ENCODE measurements at regions not wholly inside any gene's neighbourhood (a gene's known extent, or its start where the extent isn't known, plus 50 kb on each side); places are given as distances from the start of the nearest gene placed in this dataset.

DNA sequence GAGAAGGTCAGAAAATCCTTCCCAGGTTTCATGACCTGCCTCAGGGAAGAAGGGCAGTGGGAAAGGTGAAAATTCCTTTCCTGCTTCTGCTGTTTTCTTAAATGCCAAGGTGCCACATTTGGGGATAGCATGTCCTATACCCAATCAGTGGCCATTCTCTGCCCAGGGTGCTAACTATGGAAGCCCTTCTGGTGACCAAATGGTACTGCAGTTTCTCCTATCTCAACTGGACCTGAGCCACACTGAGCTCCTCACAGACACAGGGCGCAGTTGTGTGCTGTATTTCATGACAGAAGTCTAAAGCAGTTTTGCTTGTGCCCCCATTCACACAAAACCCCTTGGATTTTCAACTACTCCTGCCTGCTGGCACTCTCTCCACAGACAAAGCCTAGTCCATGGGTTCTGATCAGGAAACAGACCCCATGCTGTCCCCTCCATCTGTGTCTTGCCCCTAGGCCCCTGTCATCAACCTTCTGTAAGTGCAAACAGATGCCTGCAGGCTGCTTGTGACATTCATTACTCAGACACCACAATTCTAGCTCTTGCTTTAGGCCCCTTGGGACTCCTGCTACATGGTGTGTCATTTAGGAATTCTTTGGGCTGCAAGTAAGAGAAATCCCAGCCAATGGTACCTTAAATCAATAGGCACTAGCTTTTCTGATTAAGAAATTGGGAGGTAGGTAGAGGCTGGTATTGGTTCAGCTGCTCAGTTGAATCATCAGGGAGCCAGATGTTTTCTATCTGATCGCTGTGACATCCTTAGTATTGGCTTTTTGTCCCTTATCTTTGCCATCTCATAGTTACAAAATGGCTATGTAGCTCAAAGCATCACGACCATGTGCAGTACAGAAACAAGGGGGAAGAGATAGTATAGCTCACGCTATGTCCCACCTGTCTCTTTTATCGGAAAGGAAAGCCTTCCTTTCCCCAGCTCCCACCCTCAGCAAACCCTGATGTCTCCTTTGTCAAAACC lies 147.8 kb downstream of the CD83 start:
- H3K4ac ChIP-seq (ENCODE audit: low read length): no peak overlapping the region
- H3K18ac ChIP-seq (ENCODE audit: low read length): no peak overlapping the region
- no CpG with 5 or more reads among the region's 5 CpGs for WGBS, 2 donors (ENCODE audit: extremely low coverage in 2 of 2, insufficient read length in 2 of 2, insufficient replicate concordance in 1 of 2)
- H4K8ac ChIP-seq (ENCODE audit: low read depth, low read length): no peak overlapping the region
- H2BK120ac ChIP-seq (ENCODE audit: low read depth, low read length): no peak overlapping the region
- no peaks in the 10 kb centered on the region for H3K36me3 ChIP-seq (replicated peaks in 1 of 2; ENCODE audit: control insufficient read depth in 2 of 2, insufficient read depth in 2 of 2, low read length in 2 of 2)
- no peaks in the 10 kb centered on the region for H3K4me1 ChIP-seq (ENCODE audit: control insufficient read depth in 2 of 2, insufficient read depth in 1 of 2, low read depth in 1 of 2, low read length in 2 of 2)
- no peak overlapping the region for H2BK15ac ChIP-seq (ENCODE audit: low read length)
- H3K23ac ChIP-seq (ENCODE audit: low read depth, low read length, poor library complexity): no peak overlapping the region
- no peak overlapping the region for H4K91ac ChIP-seq (ENCODE audit: low read depth, low read length, poor library complexity)
- no peak overlapping the region for H3K4me2 ChIP-seq (ENCODE audit: insufficient read depth, low read length, poor library complexity, severe bottlenecking)
- no peak overlapping the region for H3K4me3 ChIP-seq (ENCODE audit: low read length in 2 of 2)
- no peaks in the 10 kb centered on the region for H3K79me1 ChIP-seq (ENCODE audit: low read depth, low read length)
- H3K27ac ChIP-seq (replicated peaks; ENCODE audit: low read length): no peak overlapping the region
- no peak overlapping the region for H2AK5ac ChIP-seq (ENCODE audit: low read depth, low read length)
- H2BK5ac ChIP-seq (ENCODE audit: low read length): no peak overlapping the region
- H3K9me3 ChIP-seq (replicated peaks in 1 of 2; ENCODE audit: control insufficient read depth in 2 of 2, insufficient read depth in 1 of 2, low read depth in 1 of 2, low read length in 2 of 2): peaks cover 5 to 10% of the 10 kb centered on the region in 2 donors
- no peak overlapping the region for H3K9ac ChIP-seq (ENCODE audit: low read depth, low read length, poor library complexity)
- no peak overlapping the region for H2BK12ac ChIP-seq (ENCODE audit: low read length)
- H3K27me3 ChIP-seq (ENCODE audit: control insufficient read depth in 3 of 3, insufficient read depth in 3 of 3, low read depth in 1 of 3, low read length in 3 of 3): no peaks in the 10 kb centered on the region
- H3K14ac ChIP-seq (ENCODE audit: low read length): no peak overlapping the region
- DNase-seq (ENCODE audit: low spot score): no peak
- no peak overlapping the region for H2AFZ ChIP-seq (ENCODE audit: low read length)

DNA sequence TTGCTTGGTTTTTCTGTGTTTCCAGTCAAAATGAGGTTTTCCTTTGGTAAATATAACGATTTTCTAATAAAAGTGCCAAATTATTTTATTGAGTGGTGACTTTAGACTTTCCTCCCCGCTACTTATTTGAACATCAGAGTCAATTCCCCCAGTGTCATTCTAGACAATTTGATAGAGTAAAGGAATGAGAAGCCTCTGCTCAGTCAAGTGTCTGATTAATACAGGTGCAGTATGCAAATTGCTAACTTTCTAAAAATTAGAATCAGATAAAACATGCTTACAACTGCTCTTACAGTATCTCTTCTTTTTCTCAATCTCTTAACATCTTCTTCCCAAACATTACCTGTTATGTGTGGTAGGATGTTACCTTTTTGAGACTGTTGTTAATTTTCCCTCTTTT lies 148.7 kb downstream of the CD83 start:
- Histone ChIP-seq H2BK120ac (ENCODE audit: low read depth, low read length) (no peak overlapping the region), H3K18ac (ENCODE audit: low read length) (no peak overlapping the region), H3K9ac (ENCODE audit: low read depth, low read length, poor library complexity) (no peak overlapping the region), H2BK12ac (ENCODE audit: low read length) (no peak overlapping the region), H3K27me3 (ENCODE audit: control insufficient read depth in 3 of 3, insufficient read depth in 3 of 3, low read depth in 1 of 3, low read length in 3 of 3) (no peaks in the 10 kb centered on the region), H3K4me3 (ENCODE audit: low read length in 2 of 2) (no peak overlapping the region), H3K27ac (replicated peaks; ENCODE audit: low read length) (no peak overlapping the region), H2BK15ac (ENCODE audit: low read length) (no peak overlapping the region), H4K91ac (ENCODE audit: low read depth, low read length, poor library complexity) (no peak overlapping the region), H3K9me3 (replicated peaks in 1 of 2; ENCODE audit: control insufficient read depth in 2 of 2, insufficient read depth in 1 of 2, low read depth in 1 of 2, low read length in 2 of 2) (peaks cover 2 to 5% of the 10 kb centered on the region in 2 donors), H3K4me1 (ENCODE audit: control insufficient read depth in 2 of 2, insufficient read depth in 1 of 2, low read depth in 1 of 2, low read length in 2 of 2) (no peaks in the 10 kb centered on the region), H3K4me2 (ENCODE audit: insufficient read depth, low read length, poor library complexity, severe bottlenecking) (no peak overlapping the region), H3K79me1 (ENCODE audit: low read depth, low read length) (no peaks in the 10 kb centered on the region), H2AFZ (ENCODE audit: low read length) (no peak overlapping the region), H3K4ac (ENCODE audit: low read length) (no peak overlapping the region), H3K14ac (ENCODE audit: low read length) (no peak overlapping the region), H3K23ac (ENCODE audit: low read depth, low read length, poor library complexity) (no peak overlapping the region), H4K8ac (ENCODE audit: low read depth, low read length) (no peak overlapping the region), H3K36me3 (replicated peaks in 1 of 2; ENCODE audit: control insufficient read depth in 2 of 2, insufficient read depth in 2 of 2, low read length in 2 of 2) (no peaks in the 10 kb centered on the region), H2AK5ac (ENCODE audit: low read depth, low read length) (no peak overlapping the region), H2BK5ac (ENCODE audit: low read length) (no peak overlapping the region)
- WGBS, 2 donors (ENCODE audit: extremely low coverage in 2 of 2, insufficient read length in 2 of 2, insufficient replicate concordance in 1 of 2): no CpG with 5 or more reads among the region's 2 CpGs
- no peak for DNase-seq (ENCODE audit: low spot score)

DNA sequence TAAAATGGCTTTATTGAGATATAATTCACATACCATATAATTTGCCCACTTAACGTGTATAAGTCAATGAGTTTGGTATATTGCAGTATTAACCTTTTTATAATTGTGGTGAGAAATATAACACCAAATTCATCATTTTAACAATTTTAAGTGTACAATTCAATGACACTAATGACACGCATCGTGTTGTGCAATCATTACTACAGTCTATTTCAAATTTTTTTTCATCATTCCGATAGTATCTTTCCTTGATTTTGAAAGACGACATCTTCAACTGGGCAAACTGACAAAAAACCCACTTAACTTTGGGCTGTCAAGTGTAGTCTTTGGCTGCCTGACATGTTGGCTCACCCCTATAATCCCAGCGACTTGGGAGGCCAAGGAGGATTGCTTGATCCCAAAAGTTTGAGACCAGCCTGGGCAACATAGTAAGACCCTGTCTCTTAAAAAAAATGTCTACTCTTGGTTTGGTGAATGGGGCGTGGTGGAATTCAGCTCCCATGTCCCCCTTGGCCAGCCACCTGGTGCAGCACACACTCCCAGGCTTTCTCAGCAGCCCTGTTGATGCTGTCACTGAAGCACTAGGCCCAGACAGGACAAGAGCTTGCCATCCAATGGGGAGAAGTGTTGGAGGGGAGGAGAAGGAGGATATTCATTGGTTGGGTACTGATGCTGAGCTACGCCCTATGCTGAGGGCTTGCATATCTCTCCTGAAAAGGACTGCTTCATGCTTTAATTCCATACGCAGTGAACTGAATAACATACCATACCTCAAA lies 150.5 kb downstream of the CD83 start:
- Histone ChIP-seq H3K9me3 (replicated peaks in 1 of 2; ENCODE audit: control insufficient read depth in 2 of 2, insufficient read depth in 1 of 2, low read depth in 1 of 2, low read length in 2 of 2) (peaks cover 4 to 9% of the 10 kb centered on the region in 2 donors), H3K4me1 (ENCODE audit: control insufficient read depth in 2 of 2, insufficient read depth in 1 of 2, low read depth in 1 of 2, low read length in 2 of 2) (no peaks in the 10 kb centered on the region), H3K4me3 (ENCODE audit: low read length in 2 of 2) (no peak overlapping the region), H2BK120ac (ENCODE audit: low read depth, low read length) (no peak overlapping the region), H3K18ac (ENCODE audit: low read length) (no peak overlapping the region), H4K8ac (ENCODE audit: low read depth, low read length) (no peak overlapping the region), H2AK5ac (ENCODE audit: low read depth, low read length) (no peak overlapping the region), H3K4me2 (ENCODE audit: insufficient read depth, low read length, poor library complexity, severe bottlenecking) (no peak overlapping the region), H3K27ac (replicated peaks; ENCODE audit: low read length) (no peak overlapping the region), H4K91ac (ENCODE audit: low read depth, low read length, poor library complexity) (no peak overlapping the region), H3K36me3 (replicated peaks in 1 of 2; ENCODE audit: control insufficient read depth in 2 of 2, insufficient read depth in 2 of 2, low read length in 2 of 2) (no peaks in the 10 kb centered on the region), H3K9ac (ENCODE audit: low read depth, low read length, poor library complexity) (no peak overlapping the region), H3K27me3 (ENCODE audit: control insufficient read depth in 3 of 3, insufficient read depth in 3 of 3, low read depth in 1 of 3, low read length in 3 of 3) (no peaks in the 10 kb centered on the region), H3K79me1 (ENCODE audit: low read depth, low read length) (no peaks in the 10 kb centered on the region), H2BK15ac (ENCODE audit: low read length) (no peak overlapping the region), H2BK5ac (ENCODE audit: low read length) (no peak overlapping the region), H3K4ac (ENCODE audit: low read length) (no peak overlapping the region), H3K23ac (ENCODE audit: low read depth, low read length, poor library complexity) (no peak overlapping the region), H2AFZ (ENCODE audit: low read length) (no peak overlapping the region), H3K14ac (ENCODE audit: low read length) (no peak overlapping the region), H2BK12ac (ENCODE audit: low read length) (no peak overlapping the region)
- DNase-seq (ENCODE audit: low spot score): no peak
- WGBS, 2 donors (ENCODE audit: extremely low coverage in 2 of 2, insufficient read length in 2 of 2, insufficient replicate concordance in 1 of 2): no CpG with 5 or more reads among the region's 9 CpGs

DNA sequence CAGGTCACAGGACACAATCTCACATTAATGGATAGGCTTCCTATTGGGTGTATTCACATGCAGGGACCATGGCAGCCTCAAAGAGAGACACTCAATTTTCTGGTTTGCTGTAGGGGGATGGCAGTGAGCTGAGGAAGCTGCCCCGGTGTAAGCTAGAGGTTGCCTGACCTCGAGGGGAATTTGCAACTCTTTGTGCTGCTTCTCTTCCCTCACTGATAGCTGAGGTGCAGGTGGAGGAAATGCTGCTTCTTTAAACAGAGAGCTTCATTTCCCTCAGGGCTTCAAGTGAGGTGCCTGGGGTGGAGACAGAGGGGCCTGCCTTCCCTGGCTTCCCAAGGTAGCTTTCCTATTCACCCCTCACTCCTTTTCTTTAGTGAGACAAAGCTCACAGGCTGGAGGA lies 151.9 kb downstream of the CD83 start:
- no peaks in the 10 kb centered on the region for H3K27me3 ChIP-seq (ENCODE audit: control insufficient read depth in 3 of 3, insufficient read depth in 3 of 3, low read depth in 1 of 3, low read length in 3 of 3)
- no peak for DNase-seq (ENCODE audit: low spot score)
- no CpG with 5 or more reads among the region's 2 CpGs for WGBS, 2 donors (ENCODE audit: extremely low coverage in 2 of 2, insufficient read length in 2 of 2, insufficient replicate concordance in 1 of 2)

More for the DNA sequence above, 151.9 kb downstream of the CD83 start:
- H2BK5ac ChIP-seq (ENCODE audit: low read length): no peak overlapping the region
- H4K91ac ChIP-seq (ENCODE audit: low read depth, low read length, poor library complexity): no peak overlapping the region
- peak overlapping the region; percentile 40 for H3K18ac ChIP-seq (ENCODE audit: low read length)
- no peak overlapping the region for H2AFZ ChIP-seq (ENCODE audit: low read length)
- H3K4ac ChIP-seq (ENCODE audit: low read length): no peak overlapping the region
- H2BK15ac ChIP-seq (ENCODE audit: low read length): no peak overlapping the region
- no peak overlapping the region for H3K4me2 ChIP-seq (ENCODE audit: insufficient read depth, low read length, poor library complexity, severe bottlenecking)
- no peak overlapping the region for H3K23ac ChIP-seq (ENCODE audit: low read depth, low read length, poor library complexity)
- no peak overlapping the region for H2BK12ac ChIP-seq (ENCODE audit: low read length)
- no peak overlapping the region for H3K9ac ChIP-seq (ENCODE audit: low read depth, low read length, poor library complexity)
- peaks cover 0 to 2% of the 10 kb centered on the region in 2 donors for H3K4me1 ChIP-seq (ENCODE audit: control insufficient read depth in 2 of 2, insufficient read depth in 1 of 2, low read depth in 1 of 2, low read length in 2 of 2)
- H4K8ac ChIP-seq (ENCODE audit: low read depth, low read length): peak overlapping the region; percentile 29
- H3K9me3 ChIP-seq (replicated peaks in 1 of 2; ENCODE audit: control insufficient read depth in 2 of 2, insufficient read depth in 1 of 2, low read depth in 1 of 2, low read length in 2 of 2): peaks cover 1 to 4% of the 10 kb centered on the region in 2 donors
- H3K36me3 ChIP-seq (replicated peaks in 1 of 2; ENCODE audit: control insufficient read depth in 2 of 2, insufficient read depth in 2 of 2, low read length in 2 of 2): no peaks in the 10 kb centered on the region
- no peak overlapping the region for H3K4me3 ChIP-seq (ENCODE audit: low read length in 2 of 2)
- H3K79me1 ChIP-seq (ENCODE audit: low read depth, low read length): no peaks in the 10 kb centered on the region
- no peak overlapping the region for H3K27ac ChIP-seq (replicated peaks; ENCODE audit: low read length)
- no peak overlapping the region for H2BK120ac ChIP-seq (ENCODE audit: low read depth, low read length)
- H2AK5ac ChIP-seq (ENCODE audit: low read depth, low read length): no peak overlapping the region
- H3K14ac ChIP-seq (ENCODE audit: low read length): no peak overlapping the region
